Lower lobe of right lung (tissue), 2 donors: ENCODE measurements at regions not wholly inside any gene's neighbourhood (a gene's known extent, or its start where the extent isn't known, plus 50 kb on each side); places are given as distances from the start of the nearest gene placed in this dataset.

Source experiments
- ATAC-seq, 2 donors: fragments of 200-7000 bp; cut with Tn5 transposase; one replicate each; pipeline ENCODE4 v1.9.1; 2020 to 2022; ENCODE audit warnings: mild to moderate bottlenecking in 2 of 2, moderate library complexity in 2 of 2
- DNase-seq: peaks from one replicate; pipeline ENCODE4 v3.0.0-alpha.2; 2020
- H3K27ac ChIP-seq: fragments of 200-600 bp; one replicate; pipeline ENCODE4 v1.8.0; 2022
- H3K27me3 ChIP-seq: fragments of 200-600 bp; one replicate; pipeline ENCODE4 v1.8.0; 2022; ENCODE audit warnings: low read depth
- H3K36me3 ChIP-seq: fragments of 200-600 bp; one replicate; pipeline ENCODE4 v1.8.0; 2022; ENCODE audit warnings: mild to moderate bottlenecking
- H3K4me1 ChIP-seq: fragments of 200-600 bp; one replicate; pipeline ENCODE4 v1.8.0; 2022
- H3K4me3 ChIP-seq: fragments of 200-600 bp; one replicate; pipeline ENCODE4 v1.8.0; 2022; ENCODE audit warnings: mild to moderate bottlenecking
- H3K9me3 ChIP-seq: fragments of 200-600 bp; one replicate; pipeline ENCODE4 v1.8.0; 2022
- CTCF ChIP-seq: fragments of 200-600 bp; IDR thresholded peaks from one replicate; pipeline ENCODE4 v1.8.0; 2022; ENCODE audit warnings: antibody characterized with exemption, mild to moderate bottlenecking
- intact Hi-C: fragments of 100-400 bp; cut with DNase I; formaldehyde crosslinking; loops from one replicate; pipeline ENCODE4 v1.11.0; 2022
- donor health status: DM: no; HTN: yes; CAD: no; lungs with severe emphysema.

GRCh38 chr2:5990086-5990485 is 297.9 kb downstream of the SOX11 start:
- intact Hi-C loops, result no loop called here
- no peak for TF ChIP-seq CTCF
- no peak for ATAC-seq
- H3K4me3 ChIP-seq, result no peak overlapping the region
- H3K4me1 ChIP-seq, result no peaks in the 10 kb centered on the region
- no peaks in the 10 kb centered on the region for H3K27me3 ChIP-seq
- no peaks in the 10 kb centered on the region for H3K9me3 ChIP-seq
- H3K36me3 ChIP-seq, result no peaks in the 10 kb centered on the region
- no peak for DNase-seq
- no peak overlapping the region for H3K27ac ChIP-seq

- no peaks in the 10 kb centered on the region for H3K36me3 ChIP-seq
- no peak for TF ChIP-seq CTCF
- intact Hi-C loops, result no loop called here
- H3K4me3 ChIP-seq, result no peak overlapping the region
- no peaks in the 10 kb centered on the region for H3K9me3 ChIP-seq
- H3K27me3 ChIP-seq, result no peaks in the 10 kb centered on the region
- H3K27ac ChIP-seq, result no peak overlapping the region
- ATAC-seq, result no peak
- DNase-seq, result no peak
- H3K4me1 ChIP-seq, result no peaks in the 10 kb centered on the region
Observed at GRCh38 chr2:5991305-5991968, 299.3 kb downstream of the SOX11 start.

GRCh38 chr2:5995832-5996231 is 303.6 kb downstream of the SOX11 start:
- intact Hi-C loops, result no loop called here
- Histone ChIP-seq H3K9me3 (no peaks in the 10 kb centered on the region), H3K27ac (no peak overlapping the region), H3K36me3 (no peaks in the 10 kb centered on the region), H3K27me3 (no peaks in the 10 kb centered on the region), H3K4me3 (no peak overlapping the region), H3K4me1 (no peaks in the 10 kb centered on the region)
- DNase-seq, result no peak
- ATAC-seq, result no peak
- no peak for TF ChIP-seq CTCF

GRCh38 chr2:6008186-6008585 is 316.0 kb downstream of the SOX11 start:
- H3K27ac ChIP-seq, result no peak overlapping the region
- no peak for ATAC-seq
- no peak overlapping the region for H3K4me3 ChIP-seq
- no peaks in the 10 kb centered on the region for H3K36me3 ChIP-seq
- no peak for TF ChIP-seq CTCF
- H3K4me1 ChIP-seq, result no peaks in the 10 kb centered on the region
- intact Hi-C loops, result no loop called here
- DNase-seq, result no peak
- H3K9me3 ChIP-seq, result no peaks in the 10 kb centered on the region
- no peaks in the 10 kb centered on the region for H3K27me3 ChIP-seq

- DNase-seq (no peak), ATAC-seq (no peak)
- intact Hi-C loops, result no loop called here
- no peak for TF ChIP-seq CTCF
- Histone ChIP-seq H3K4me1 (no peaks in the 10 kb centered on the region), H3K4me3 (no peak overlapping the region), H3K27ac (no peak overlapping the region), H3K27me3 (no peaks in the 10 kb centered on the region), H3K9me3 (no peaks in the 10 kb centered on the region), H3K36me3 (no peaks in the 10 kb centered on the region)
Observed at GRCh38 chr2:6008726-6009125, 316.5 kb downstream of the SOX11 start.
